ENCODE measurements at regions not wholly inside any gene's neighbourhood (a gene's known extent, or its start where the extent isn't known, plus 50 kb on each side); places are given as distances from the start of the nearest gene placed in this dataset.

GRCh38 chr9:134235366-134235765, 71.0 kb upstream of the RNU6ATAC start:
- TF ChIP-seq CTCF (IDR thresholded peaks at IDR 0.05) (no peak), POLR2A (IDR thresholded peaks at IDR 0.05) (no peak)

All from testis (tissue), 2 donors.